Lower lobe of right lung (tissue), 2 donors: ENCODE measurements at regions not wholly inside any gene's neighbourhood (a gene's known extent, or its start where the extent isn't known, plus 50 kb on each side); places are given as distances from the start of the nearest gene placed in this dataset.
"Not testable (repeated sequence)": the region's sequence is repeated elsewhere in the genome, so short reads cannot be mapped to it uniquely, and the experiment has no call there.

Source experiments
- ATAC-seq, 2 donors: fragments of 200-7000 bp; cut with Tn5 transposase; one replicate each; pipeline ENCODE4 v1.9.1; 2020 to 2022; ENCODE audit warnings: mild to moderate bottlenecking in 2 of 2, moderate library complexity in 2 of 2
- DNase-seq: peaks from one replicate; pipeline ENCODE4 v3.0.0-alpha.2; 2020
- H3K27ac ChIP-seq: fragments of 200-600 bp; one replicate; pipeline ENCODE4 v1.8.0; 2022
- H3K27me3 ChIP-seq: fragments of 200-600 bp; one replicate; pipeline ENCODE4 v1.8.0; 2022; ENCODE audit warnings: low read depth
- H3K36me3 ChIP-seq: fragments of 200-600 bp; one replicate; pipeline ENCODE4 v1.8.0; 2022; ENCODE audit warnings: mild to moderate bottlenecking
- H3K4me1 ChIP-seq: fragments of 200-600 bp; one replicate; pipeline ENCODE4 v1.8.0; 2022
- H3K4me3 ChIP-seq: fragments of 200-600 bp; one replicate; pipeline ENCODE4 v1.8.0; 2022; ENCODE audit warnings: mild to moderate bottlenecking
- H3K9me3 ChIP-seq: fragments of 200-600 bp; one replicate; pipeline ENCODE4 v1.8.0; 2022
- intact Hi-C: fragments of 100-400 bp; cut with DNase I; formaldehyde crosslinking; loops from one replicate; pipeline ENCODE4 v1.11.0; 2022
- TF ChIP-seq, protein P1 (sequence below): fragments of 200-600 bp; IDR thresholded peaks from one replicate; pipeline ENCODE4 v1.8.0; 2022; ENCODE audit warnings: antibody characterized with exemption, mild to moderate bottlenecking
- donor health status: DM: no; HTN: yes; CAD: no; lungs with severe emphysema.

DNA sequence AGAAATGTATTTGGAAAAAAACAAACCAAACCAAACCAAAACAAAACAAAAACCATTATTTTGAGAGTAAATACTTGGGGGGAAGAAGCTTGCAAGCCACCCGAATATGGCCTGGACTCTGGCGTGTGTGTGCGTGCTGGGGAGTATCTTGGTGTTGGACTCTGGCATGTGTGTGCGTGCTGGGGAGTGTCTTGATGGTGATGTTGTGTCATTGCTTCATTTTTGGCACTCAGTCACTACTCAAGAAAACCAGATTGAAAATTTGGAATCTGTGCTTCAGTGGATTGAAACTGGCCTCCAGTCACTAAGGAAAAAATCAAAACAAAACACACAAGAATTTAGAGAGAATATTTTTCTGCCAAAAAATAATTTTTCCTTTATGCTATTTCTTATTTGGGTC is 76.1 kb downstream of the ARRDC3 start:
- Histone ChIP-seq H3K4me1 (peaks cover 21% of the 10 kb centered on the region), H3K9me3 (no peaks in the 10 kb centered on the region), H3K4me3 (no peak overlapping the region), H3K27me3 (no peaks in the 10 kb centered on the region), H3K36me3 (no peaks in the 10 kb centered on the region), H3K27ac (peak overlapping the region; percentile 10)
- intact Hi-C loops = no loop called here
- TF ChIP-seq, protein P1, sequence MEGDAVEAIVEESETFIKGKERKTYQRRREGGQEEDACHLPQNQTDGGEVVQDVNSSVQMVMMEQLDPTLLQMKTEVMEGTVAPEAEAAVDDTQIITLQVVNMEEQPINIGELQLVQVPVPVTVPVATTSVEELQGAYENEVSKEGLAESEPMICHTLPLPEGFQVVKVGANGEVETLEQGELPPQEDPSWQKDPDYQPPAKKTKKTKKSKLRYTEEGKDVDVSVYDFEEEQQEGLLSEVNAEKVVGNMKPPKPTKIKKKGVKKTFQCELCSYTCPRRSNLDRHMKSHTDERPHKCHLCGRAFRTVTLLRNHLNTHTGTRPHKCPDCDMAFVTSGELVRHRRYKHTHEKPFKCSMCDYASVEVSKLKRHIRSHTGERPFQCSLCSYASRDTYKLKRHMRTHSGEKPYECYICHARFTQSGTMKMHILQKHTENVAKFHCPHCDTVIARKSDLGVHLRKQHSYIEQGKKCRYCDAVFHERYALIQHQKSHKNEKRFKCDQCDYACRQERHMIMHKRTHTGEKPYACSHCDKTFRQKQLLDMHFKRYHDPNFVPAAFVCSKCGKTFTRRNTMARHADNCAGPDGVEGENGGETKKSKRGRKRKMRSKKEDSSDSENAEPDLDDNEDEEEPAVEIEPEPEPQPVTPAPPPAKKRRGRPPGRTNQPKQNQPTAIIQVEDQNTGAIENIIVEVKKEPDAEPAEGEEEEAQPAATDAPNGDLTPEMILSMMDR = no peak
- ATAC-seq = no peak
- no peak for DNase-seq

DNA sequence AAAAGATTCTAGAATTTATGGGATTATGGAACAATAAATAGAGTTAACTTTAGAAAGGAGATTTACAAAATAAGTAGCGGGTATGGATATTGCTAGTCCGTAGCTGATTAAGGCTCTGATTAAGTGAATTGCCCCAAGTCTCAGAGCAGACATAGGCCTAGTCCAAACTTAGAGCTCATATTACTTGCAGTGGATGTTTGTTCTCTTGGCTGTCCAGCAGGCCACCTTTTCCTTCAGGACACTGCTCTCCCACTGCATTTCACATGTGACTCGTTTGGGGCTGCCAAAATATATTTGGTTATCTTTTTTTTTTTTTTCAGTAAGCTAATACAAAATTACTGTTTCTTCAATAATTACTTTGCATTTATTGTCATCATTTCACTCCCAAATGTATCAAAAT is 76.6 kb downstream of the ARRDC3 start:
- H3K27me3 ChIP-seq = no peaks in the 10 kb centered on the region
- TF ChIP-seq, protein P1 = no peak
- H3K9me3 ChIP-seq = no peaks in the 10 kb centered on the region
- no peaks in the 10 kb centered on the region for H3K36me3 ChIP-seq
- DNase-seq = no peak
- peaks cover 15% of the 10 kb centered on the region for H3K4me1 ChIP-seq
- no peak overlapping the region for H3K27ac ChIP-seq
- H3K4me3 ChIP-seq = no peak overlapping the region
- no peak for ATAC-seq
- intact Hi-C loops = no loop called here

DNA sequence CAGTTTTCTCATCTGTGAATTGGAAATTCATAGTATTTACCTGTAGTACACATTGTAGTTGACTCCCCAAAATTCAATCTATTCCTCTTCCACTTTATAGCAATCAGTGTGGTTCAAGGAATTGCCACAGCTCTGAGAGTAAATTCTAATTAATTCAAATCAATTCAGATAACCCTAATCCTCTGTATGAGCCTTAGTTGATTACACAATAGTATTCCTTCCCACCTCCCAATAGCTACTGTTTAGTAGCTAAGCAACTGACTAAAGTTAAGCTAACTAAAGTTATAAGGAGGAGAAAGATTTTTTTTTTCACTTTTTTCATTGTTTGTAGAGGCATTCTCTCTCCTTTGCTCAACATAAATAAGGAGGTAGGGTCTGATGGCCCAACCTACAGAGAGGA is 77.5 kb downstream of the ARRDC3 start:
- DNase-seq (no peak), ATAC-seq (peak in 1 of 2 donors; percentile 40)
- Histone ChIP-seq H3K36me3 (no peaks in the 10 kb centered on the region), H3K9me3 (no peaks in the 10 kb centered on the region), H3K27ac (no peak overlapping the region), H3K4me1 (peaks cover 7% of the 10 kb centered on the region), H3K4me3 (no peak overlapping the region), H3K27me3 (no peaks in the 10 kb centered on the region)
- TF ChIP-seq, protein P1 = no peak
- intact Hi-C loops = no loop called here

DNA sequence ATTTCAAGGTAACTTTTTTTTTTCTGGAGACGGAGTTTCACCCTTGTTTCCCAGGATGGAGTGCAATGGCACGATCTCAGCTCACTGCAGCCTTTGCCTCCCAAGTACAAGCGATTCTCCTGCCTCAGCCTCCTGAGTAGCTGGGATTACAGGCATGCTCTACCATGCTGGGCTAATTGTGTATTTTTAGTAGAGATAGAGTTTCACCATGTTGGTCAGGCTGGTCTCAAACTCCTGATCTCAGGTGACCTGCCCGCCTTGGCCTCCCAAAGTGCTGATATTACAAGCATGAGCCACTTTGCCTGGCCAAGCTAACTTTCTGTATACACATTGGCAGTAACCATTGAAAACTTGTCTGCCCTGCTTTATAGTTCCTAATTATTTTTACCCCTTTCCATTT is 79.1 kb downstream of the ARRDC3 start:
- H3K4me3 ChIP-seq, intact Hi-C loops: not testable (repeated sequence)

DNA sequence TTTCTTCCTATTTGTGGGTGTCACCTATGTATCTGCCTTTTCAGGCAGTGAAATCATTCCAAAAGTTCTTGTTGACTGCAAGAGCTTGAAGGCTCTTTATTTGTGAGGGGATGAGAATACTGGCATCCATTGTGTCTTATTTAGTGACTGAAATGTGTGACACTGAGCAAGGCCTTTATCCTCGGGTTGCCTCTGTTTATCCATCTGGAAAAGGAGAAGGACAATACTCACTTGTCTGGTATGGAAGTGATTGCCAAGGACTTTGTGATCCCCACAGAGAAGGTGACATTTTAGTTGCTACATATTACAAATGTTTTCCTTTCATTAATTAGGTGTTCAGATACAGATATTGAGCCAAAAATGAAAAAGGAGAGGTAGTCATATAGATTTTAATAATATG is 80.2 kb downstream of the ARRDC3 start:
- no peak for ATAC-seq
- intact Hi-C loops = no loop called here
- Histone ChIP-seq H3K4me1 (peaks cover 6% of the 10 kb centered on the region), H3K36me3 (no peaks in the 10 kb centered on the region), H3K27me3 (no peaks in the 10 kb centered on the region), H3K9me3 (no peaks in the 10 kb centered on the region), H3K4me3 (no peak overlapping the region), H3K27ac (no peak overlapping the region)
- DNase-seq = no peak
- TF ChIP-seq, protein P1 = no peak

More for the DNA sequence above, 79.1 kb downstream of the ARRDC3 start:
- ATAC-seq, H3K36me3 ChIP-seq, H3K4me1 ChIP-seq, H3K9me3 ChIP-seq, H3K27ac ChIP-seq, H3K27me3 ChIP-seq, DNase-seq: not testable (repeated sequence)

DNA sequence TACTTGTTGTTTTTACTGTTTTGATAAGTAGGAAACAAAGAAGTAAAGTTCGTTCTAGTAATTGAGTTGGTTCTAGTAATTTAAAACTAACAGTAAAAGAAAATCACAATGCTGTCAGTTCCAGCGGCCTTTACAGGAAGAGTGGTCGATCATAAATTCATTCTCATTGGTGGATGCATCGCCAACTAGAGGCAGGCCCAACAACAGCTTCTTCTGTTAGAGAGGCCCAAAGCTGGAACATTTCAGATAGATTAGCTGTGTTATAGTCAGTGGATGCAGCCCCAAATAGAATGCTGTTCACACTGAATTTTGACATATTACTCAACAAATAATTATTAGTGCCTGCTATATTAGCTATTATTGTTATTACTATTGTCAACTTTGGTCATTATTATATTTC is 80.8 kb downstream of the ARRDC3 start:
- Histone ChIP-seq H3K36me3 (no peaks in the 10 kb centered on the region), H3K4me1 (peaks cover 6% of the 10 kb centered on the region), H3K9me3 (no peaks in the 10 kb centered on the region), H3K27ac (no peak overlapping the region), H3K4me3 (no peak overlapping the region), H3K27me3 (no peaks in the 10 kb centered on the region)
- DNase-seq (no peak), ATAC-seq (no peak)
- intact Hi-C loops = no loop called here
- TF ChIP-seq, protein P1 = no peak
